ENCODE measurements at regions not wholly inside any gene's neighbourhood (a gene's known extent, or its start where the extent isn't known, plus 50 kb on each side); places are given as distances from the start of the nearest gene placed in this dataset.

DNA sequence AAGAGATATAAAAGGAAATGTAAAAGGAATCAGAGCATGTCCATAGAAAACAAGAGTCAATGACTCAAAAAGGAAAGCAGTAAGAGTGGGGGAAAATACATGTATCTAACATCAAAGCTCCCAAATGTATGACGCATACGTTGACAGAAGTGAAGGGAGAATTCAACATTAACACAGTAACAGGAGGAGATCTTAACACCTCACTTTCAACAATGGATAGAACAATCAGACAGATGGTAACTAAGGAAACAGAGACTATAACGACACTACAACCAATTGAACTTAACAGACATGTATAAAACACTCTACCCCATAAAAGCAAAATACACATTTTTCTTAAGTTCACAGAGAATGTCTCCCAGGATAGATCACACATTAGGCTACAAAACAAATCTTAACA is 774.8 kb upstream of the ARGLU1 start:
- H3K9me3 Mint-ChIP-seq: no peaks in the 10 kb centered on the region
- H3K27ac Mint-ChIP-seq: no peak overlapping the region
- no peaks in the 10 kb centered on the region for H3K4me1 Mint-ChIP-seq (ENCODE audit: low read depth)
- no peaks in the 10 kb centered on the region for H3K27me3 Mint-ChIP-seq
- no peaks in the 10 kb centered on the region for H3K27me3 ChIP-seq (ENCODE audit: control insufficient read depth in 1 of 2, insufficient read depth in 2 of 2, low read length in 2 of 2)
- CTCF ChIA-PET: no interaction called here
- ATAC-seq (ENCODE audit: poor library complexity) (no peak), DNase-seq (no peak)
- H3K4me3 Mint-ChIP-seq: no peak overlapping the region
- H3K9me3 ChIP-seq (ENCODE audit: control insufficient read depth in 1 of 2, insufficient read depth in 1 of 2, low read length in 2 of 2): peaks cover 0 to 2% of the 10 kb centered on the region in 2 experiments
- TF ChIP-seq, protein P1, sequence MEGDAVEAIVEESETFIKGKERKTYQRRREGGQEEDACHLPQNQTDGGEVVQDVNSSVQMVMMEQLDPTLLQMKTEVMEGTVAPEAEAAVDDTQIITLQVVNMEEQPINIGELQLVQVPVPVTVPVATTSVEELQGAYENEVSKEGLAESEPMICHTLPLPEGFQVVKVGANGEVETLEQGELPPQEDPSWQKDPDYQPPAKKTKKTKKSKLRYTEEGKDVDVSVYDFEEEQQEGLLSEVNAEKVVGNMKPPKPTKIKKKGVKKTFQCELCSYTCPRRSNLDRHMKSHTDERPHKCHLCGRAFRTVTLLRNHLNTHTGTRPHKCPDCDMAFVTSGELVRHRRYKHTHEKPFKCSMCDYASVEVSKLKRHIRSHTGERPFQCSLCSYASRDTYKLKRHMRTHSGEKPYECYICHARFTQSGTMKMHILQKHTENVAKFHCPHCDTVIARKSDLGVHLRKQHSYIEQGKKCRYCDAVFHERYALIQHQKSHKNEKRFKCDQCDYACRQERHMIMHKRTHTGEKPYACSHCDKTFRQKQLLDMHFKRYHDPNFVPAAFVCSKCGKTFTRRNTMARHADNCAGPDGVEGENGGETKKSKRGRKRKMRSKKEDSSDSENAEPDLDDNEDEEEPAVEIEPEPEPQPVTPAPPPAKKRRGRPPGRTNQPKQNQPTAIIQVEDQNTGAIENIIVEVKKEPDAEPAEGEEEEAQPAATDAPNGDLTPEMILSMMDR (IDR thresholded peaks at IDR 0.05): no peak
- no peaks in the 10 kb centered on the region for H3K36me3 ChIP-seq (ENCODE audit: insufficient read depth, low read length)
- intact Hi-C loops (cut with DNase I, micrococcal nuclease): no loop called here
- POLR2A ChIA-PET: no interaction called here
- H3K27ac ChIP-seq (ENCODE audit: low read depth in 1 of 2, low read length in 2 of 2): no peak overlapping the region
- H3K4me3 ChIP-seq (ENCODE audit: low read length): no peak overlapping the region
- no peaks in the 10 kb centered on the region for H3K4me1 ChIP-seq (ENCODE audit: insufficient read depth, low read length)
- no peaks in the 10 kb centered on the region for H3K36me3 Mint-ChIP-seq (ENCODE audit: low read depth)

DNA sequence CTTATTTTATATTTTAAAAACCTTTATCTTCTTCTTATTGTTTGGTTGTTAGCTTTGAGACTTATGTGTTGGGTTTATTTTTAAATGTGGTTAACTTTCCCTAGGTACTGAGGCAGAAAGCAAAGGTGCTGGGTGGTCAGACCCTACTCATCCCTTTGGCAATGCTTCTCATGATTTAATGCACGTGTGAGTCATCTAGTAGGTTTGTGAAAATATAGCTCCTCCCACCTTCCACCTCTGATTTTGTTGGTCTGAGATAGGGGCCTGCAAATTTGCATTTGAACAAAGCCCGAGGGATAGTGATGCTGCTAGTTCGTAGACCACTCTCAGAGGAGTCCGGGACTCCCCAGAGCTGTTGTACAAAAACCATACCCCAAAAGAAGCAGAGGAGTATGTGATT is 771.3 kb upstream of the ARGLU1 start:
- Histone ChIP-seq H3K4me1 (ENCODE audit: insufficient read depth, low read length) (no peaks in the 10 kb centered on the region), H3K36me3 (ENCODE audit: insufficient read depth, low read length) (no peaks in the 10 kb centered on the region), H3K4me3 (ENCODE audit: low read length) (no peak overlapping the region), H3K9me3 (ENCODE audit: control insufficient read depth in 1 of 2, insufficient read depth in 1 of 2, low read length in 2 of 2) (no peaks in the 10 kb centered on the region), H3K27me3 (ENCODE audit: control insufficient read depth in 1 of 2, insufficient read depth in 2 of 2, low read length in 2 of 2) (no peaks in the 10 kb centered on the region), H3K27ac (ENCODE audit: low read depth in 1 of 2, low read length in 2 of 2) (no peak overlapping the region)
- CTCF ChIA-PET: no interaction called here
- ATAC-seq (ENCODE audit: poor library complexity) (no peak), DNase-seq (no peak)
- TF ChIP-seq, protein P1 (IDR thresholded peaks at IDR 0.05): no peak
- H3K27ac Mint-ChIP-seq: no peak overlapping the region
- POLR2A ChIA-PET: no interaction called here
- H3K27me3 Mint-ChIP-seq: no peaks in the 10 kb centered on the region
- intact Hi-C loops (cut with DNase I, micrococcal nuclease): no loop called here
- H3K9me3 Mint-ChIP-seq: no peaks in the 10 kb centered on the region
- H3K4me3 Mint-ChIP-seq: no peak overlapping the region
- no peaks in the 10 kb centered on the region for H3K4me1 Mint-ChIP-seq (ENCODE audit: low read depth)
- H3K36me3 Mint-ChIP-seq (ENCODE audit: low read depth): no peaks in the 10 kb centered on the region

DNA sequence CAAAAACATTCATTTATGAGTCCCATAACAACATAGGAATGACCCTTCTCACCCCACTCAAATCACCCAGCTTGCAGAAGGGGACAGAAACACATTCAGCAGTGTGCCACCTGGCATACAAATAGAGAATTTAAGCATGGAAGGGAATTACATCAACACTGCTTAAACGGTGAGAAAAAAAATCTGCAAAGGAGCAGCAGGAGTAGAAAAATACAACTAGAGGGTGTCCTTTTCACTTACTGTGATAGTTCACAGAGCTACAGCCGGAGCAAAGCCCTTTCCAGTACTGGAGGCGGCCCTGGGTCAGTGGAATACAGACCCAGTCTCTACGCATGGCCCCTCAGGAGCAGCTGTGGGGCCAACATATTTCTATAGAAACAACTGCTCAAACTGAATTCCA is 764.3 kb upstream of the ARGLU1 start:
- ATAC-seq (ENCODE audit: poor library complexity): no peak
- no peak overlapping the region for H3K27ac Mint-ChIP-seq
- TF ChIP-seq, protein P1 (IDR thresholded peaks at IDR 0.05): no peak

More for the DNA sequence above, 764.3 kb upstream of the ARGLU1 start:
- H3K4me1 ChIP-seq (ENCODE audit: insufficient read depth, low read length): no peaks in the 10 kb centered on the region
- no peaks in the 10 kb centered on the region for H3K27me3 ChIP-seq (ENCODE audit: control insufficient read depth in 1 of 2, insufficient read depth in 2 of 2, low read length in 2 of 2)
- no peaks in the 10 kb centered on the region for H3K4me1 Mint-ChIP-seq (ENCODE audit: low read depth)
- CTCF ChIA-PET: no interaction called here
- no peaks in the 10 kb centered on the region for H3K36me3 ChIP-seq (ENCODE audit: insufficient read depth, low read length)
- H3K9me3 Mint-ChIP-seq: peaks cover 5% of the 10 kb centered on the region
- intact Hi-C loops (cut with DNase I, micrococcal nuclease): no loop called here
- H3K4me3 ChIP-seq (ENCODE audit: low read length): no peak overlapping the region
- no peak for DNase-seq
- no peak overlapping the region for H3K4me3 Mint-ChIP-seq
- H3K27me3 Mint-ChIP-seq: no peaks in the 10 kb centered on the region
- H3K9me3 ChIP-seq (ENCODE audit: control insufficient read depth in 1 of 2, insufficient read depth in 1 of 2, low read length in 2 of 2): peaks cover 0 to 7% of the 10 kb centered on the region in 2 experiments
- POLR2A ChIA-PET: no interaction called here
- no peaks in the 10 kb centered on the region for H3K36me3 Mint-ChIP-seq (ENCODE audit: low read depth)
- H3K27ac ChIP-seq (ENCODE audit: low read depth in 1 of 2, low read length in 2 of 2): no peak overlapping the region

All from CD4-positive, alpha-beta T cell (primary cell).